HuH-7.5 (cell line): ENCODE measurements at regions not wholly inside any gene's neighbourhood (a gene's known extent, or its start where the extent isn't known, plus 50 kb on each side); places are given as distances from the start of the nearest gene placed in this dataset.

Experiments
- DNase-seq: peaks from one replicate; pipeline ENCODE4 v3.0.0; 2011; ENCODE audit warnings: low spot score

DNA sequence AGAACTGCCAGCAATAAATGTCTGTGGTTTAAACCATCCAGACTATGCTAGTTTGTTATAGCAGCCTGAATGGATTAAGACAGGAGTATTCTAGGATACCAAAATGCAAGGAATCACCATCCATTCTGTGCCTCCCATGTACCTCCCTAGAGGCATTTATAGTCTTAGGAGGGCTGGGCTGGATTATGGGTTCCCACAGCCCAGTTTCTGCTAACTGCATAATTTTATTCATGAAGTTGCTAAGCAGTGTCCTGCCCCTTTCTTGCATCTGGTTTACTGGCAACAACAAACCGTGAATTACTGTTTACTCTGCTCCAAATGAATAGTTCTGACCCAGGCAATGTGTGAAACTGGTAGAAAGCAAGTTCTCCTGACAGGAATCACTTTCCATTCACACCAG lies 67.1 kb upstream of the PRKX start:
- no peak for DNase-seq

DNA sequence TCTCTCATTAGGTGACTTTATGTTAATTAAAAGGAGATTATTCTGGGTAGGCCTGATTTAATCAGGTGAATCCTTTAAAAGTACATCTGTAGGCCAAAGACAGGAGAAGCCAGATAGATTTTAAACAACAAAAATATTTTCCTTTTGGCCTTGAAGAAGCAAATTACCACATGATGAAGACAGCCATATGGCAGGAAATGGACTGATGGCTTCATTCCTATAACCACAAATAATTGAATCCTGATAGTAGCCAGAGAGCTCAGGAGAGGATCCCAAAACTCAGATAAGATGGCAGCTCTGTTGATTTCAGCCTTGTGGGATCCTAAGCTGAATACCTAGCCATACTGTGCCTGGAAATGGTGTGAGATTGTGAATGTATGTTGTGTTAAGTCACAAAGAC lies 66.1 kb upstream of the PRKX start:
- no peak for DNase-seq

DNA sequence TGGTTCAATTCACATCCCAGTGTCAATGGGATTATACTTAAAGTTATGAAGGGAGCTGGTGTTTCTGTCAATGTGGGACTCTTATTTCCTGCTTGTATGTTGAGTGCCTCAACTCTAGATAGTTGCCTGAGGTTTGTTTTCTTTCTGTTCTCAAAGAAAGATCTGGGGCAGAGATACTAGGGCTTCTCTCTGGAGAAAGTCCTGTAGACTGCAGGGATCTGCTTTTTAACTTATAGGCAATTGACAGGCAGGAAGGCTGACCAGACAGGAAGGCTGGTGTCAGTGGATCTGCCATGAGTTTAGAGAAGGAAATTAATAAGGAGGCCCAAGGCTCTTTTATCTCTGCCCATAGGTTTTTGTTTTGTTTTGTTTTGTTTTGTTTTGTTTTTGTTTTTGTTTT lies 64.0 kb upstream of the PRKX start:
- DNase-seq = no peak

DNA sequence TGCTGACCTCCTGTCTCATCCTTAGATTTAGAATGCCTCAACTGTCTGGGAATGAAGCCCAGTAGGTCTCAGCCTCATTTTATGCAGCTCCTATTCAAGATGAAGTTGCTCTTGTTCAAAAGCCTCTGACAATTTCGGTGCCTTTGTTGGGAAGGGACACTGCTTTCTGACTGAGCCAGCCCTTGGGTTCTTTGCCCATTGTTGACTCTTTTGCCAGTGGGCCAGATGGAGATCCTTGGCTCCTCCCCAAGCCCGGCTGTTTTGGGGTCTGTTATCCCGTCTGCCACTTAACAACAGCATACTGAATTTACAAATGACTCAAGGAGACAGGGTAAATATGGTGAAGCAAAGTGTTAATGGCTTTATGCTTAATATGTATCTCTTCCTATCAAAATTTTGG lies 58.3 kb upstream of the PRKX start:
- DNase-seq = no peak

DNA sequence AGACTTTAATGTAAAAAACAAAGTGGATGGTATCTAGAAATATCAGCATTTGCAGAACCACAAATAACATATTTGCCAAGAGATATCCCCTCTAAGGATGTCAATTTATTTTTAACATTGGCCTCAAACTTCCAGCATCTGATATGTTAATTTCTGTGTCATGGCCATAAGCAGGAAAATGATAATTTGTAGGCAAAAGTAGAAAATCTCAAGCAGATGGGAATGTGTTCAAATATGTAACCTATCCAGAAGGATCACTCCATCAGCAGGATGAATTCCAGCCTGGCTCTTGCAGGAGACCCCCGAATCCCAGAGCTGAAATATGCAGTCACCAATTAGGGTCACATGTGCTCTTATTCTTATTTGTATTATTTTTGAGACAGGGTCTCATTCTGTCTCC lies 55.4 kb upstream of the PRKX start:
- no peak for DNase-seq
